DMS114 treated with DMSO at 0.1 percent for 48 hours (cell line): ENCODE measurements at regions not wholly inside any gene's neighbourhood (a gene's known extent, or its start where the extent isn't known, plus 50 kb on each side); places are given as distances from the start of the nearest gene placed in this dataset.
"Not testable (repeated sequence)": the region's sequence is repeated elsewhere in the genome, so short reads cannot be mapped to it uniquely, and the experiment has no call there.

ENCODE experiments used
- DNase-seq: peaks from one replicate; lab custom pipeline; 2025; ENCODE audit not compliant: unreplicated experiment; lab: John Stamatoyannopoulos, UW

DNA sequence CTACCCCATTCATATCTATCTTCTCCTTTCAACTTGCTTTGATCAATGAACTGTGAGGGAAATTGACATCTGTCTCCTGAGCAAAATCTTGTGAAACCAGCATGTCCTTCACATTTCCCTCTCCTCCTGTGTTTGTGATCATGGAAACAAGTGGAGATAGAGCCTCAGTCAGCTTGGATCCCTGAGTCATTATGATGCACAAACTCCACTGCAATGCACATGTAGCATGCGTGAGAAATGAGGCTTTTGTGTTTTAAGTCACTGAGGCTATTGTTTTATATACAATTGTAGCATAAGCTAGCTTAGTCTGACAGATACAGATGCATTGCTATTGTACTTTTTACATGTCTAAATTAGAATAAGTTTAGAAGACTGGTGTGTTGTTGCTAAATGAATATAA is 85.2 kb upstream of the HNMT start:
- DNase-seq, result no peak

DNA sequence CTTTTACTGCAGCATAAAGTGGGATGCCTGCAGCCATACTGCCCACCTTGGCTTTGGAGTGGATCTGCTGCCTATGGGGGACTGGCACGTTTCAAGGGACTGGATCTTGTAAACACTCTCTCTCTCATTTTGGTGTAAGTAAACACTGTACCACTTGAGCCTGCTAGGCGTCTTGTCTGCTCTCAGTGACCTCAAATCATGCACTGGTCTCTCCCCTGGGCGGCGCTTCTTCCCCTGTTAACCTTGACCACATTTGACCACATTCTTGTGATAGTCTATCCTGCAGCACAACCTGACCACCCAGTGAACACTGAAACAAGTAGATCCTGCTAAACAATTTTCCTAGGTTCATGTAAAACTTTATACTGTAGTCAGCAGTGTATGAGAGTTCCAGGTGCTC is 82.6 kb upstream of the HNMT start:
- DNase-seq, result no peak

DNA sequence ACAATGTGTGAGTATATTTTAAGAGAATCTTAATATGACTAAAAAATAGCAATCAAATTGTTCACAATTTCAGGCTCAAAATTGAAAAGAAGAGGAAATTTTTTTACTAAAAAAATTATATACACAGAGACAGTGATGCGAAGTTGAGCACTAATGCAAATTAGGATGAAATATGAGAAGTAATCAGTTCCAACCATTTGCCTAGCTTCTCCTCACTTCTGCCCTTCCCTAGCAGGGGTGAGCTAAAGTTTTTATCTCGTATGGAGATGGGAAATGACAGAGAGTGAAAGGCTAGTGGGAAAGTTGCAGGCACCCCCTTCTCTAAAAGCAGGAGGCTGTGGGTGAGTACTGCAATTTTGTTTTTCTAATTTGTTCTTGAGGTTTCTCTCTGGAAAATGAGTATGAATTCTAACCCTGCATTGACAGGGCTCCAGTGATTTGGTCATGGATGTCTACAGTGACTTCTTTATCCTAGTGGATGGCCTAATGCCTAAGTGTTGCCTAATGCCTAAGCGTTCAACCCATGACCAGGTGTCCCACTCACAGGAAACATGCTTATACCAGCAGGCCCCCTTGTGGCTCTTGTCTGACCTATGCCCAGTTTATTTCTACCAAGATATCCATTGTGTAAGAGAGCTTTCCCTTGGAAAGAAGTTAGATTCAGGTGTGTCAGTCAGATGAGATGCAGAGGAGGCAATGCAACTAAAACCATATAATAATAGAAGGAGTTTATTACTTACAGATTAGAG is 78.0 kb upstream of the HNMT start:
- DNase-seq, result no peak

DNA sequence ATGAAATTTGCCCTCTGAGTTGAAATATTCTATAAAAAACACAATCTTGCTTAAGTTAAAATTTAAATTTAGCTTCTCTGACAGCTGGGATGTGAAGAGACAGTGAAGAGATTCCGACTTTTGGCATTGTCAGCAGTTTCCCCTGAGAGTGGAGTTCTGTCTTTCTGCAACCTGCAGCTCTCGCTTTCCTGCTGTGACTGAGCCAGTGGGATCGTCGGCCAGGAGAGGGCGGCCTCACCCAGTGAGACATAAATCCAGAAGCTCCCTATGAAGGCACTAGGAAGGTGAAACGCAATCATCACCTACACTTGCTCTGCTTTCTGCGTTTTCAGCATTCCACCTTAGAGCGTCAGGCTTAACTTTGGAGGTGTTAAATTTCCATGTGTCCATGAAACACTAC is 75.4 kb upstream of the HNMT start:
- no peak for DNase-seq

GRCh38 chr2:137892739-137893138 is 71.5 kb upstream of the HNMT start:
- DNase-seq, result no peak

DNA sequence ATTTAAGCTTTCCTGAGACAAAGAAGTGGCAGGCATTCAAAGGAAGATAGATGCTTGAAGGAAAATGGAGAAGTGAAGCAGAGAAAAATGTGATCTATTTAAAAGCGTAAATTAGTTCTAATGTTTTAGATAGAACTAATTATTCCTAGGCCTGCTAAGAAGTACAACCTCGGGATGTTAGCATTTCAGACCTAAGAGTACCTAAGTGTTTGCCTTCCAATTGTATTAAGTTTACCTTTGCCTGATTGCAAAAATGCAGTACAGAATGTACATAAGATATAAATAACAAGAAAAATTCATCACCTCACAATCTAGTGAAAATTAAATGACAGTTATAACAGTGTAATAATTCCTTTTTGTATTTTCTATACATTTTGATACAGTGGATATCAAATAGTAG is 71.1 kb upstream of the HNMT start:
- DNase-seq, result no peak

GRCh38 chr2:137896467-137896866 is 67.8 kb upstream of the HNMT start:
- DNase-seq, result no peak

GRCh38 chr2:137897082-137897481 is 67.2 kb upstream of the HNMT start:
- no peak for DNase-seq

GRCh38 chr2:137900421-137901141 is 63.7 kb upstream of the HNMT start:
- no peak for DNase-seq

GRCh38 chr2:137910641-137911040 is 53.6 kb upstream of the HNMT start:
- no peak for DNase-seq

GRCh38 chr2:137912371-137912770 is 51.9 kb upstream of the HNMT start:
- DNase-seq, result no peak

- no peak for DNase-seq
Observed at GRCh38 chr2:137913169-137913568, 51.1 kb upstream of the HNMT start.

DNA sequence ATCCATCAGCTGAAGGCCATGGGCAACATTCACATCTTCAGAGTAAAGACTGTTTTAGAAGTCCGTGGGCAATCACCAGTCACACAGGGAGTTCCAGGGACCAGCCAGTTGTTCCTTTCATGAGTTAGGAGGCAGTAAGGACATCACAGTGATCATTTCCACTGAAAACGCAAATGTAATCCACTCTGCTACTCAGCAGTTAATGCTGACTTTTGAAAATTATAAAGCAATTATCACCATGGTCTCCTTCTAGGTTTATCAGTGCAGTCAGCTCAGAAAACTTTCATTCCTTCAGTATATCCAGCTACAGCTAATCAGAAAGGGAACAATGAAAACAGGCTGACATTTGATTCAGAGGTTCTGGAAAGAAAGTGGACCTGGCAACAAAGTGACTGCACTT is 50.6 kb upstream of the HNMT start:
- not testable (repeated sequence) for DNase-seq
